Ovary (tissue), 3 donors: ENCODE measurements at regions not wholly inside any gene's neighbourhood (a gene's known extent, or its start where the extent isn't known, plus 50 kb on each side); places are given as distances from the start of the nearest gene placed in this dataset.

Experiments
- EP300 ChIP-seq: sonication (generic); formaldehyde crosslinking; IDR thresholded peaks from one replicate; pipeline ENCODE4 v1.6.1; 2017; ENCODE audit warnings: antibody characterized with exemption
- POLR2A ChIP-seq: fragments of 450-650 bp; IDR thresholded peaks from one replicate; pipeline ENCODE4 v1.6.1; 2017; ENCODE audit warnings: antibody characterized with exemption, mild to moderate bottlenecking, moderate library complexity
- TF ChIP-seq, protein P1 (sequence below), 3 donors: fragments of 450-650 bp in 2 of 3; fragments of 200-600 bp in 1 of 3; IDR thresholded peaks; one replicate each; pipeline versions ENCODE4 v1.5.1 to v1.8.0; 2016 to 2022; ENCODE audit warnings: antibody characterized with exemption in 3 of 3, mild to moderate bottlenecking in 1 of 3
- donor health status: DM: no; HTN: no; CAD: no.

DNA sequence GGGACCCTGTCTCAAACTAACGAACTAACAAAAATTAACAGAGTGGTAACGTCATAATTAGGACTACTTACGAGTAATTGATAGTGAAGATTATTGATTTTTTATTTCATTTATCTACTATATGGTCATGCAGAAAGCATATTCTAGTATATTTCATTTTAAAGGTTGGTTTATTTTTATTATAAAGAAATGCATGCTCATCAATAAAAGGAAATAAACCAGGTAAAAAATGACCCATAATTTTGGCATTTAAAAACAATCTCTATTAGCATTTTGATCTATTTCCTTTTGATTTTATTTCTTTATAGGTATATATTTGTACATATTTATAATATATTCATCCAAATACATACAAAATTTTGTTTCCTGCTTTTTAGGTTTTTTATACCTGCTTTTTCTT is 401.4 kb upstream of the ID4 start:
- TF ChIP-seq, protein P1, sequence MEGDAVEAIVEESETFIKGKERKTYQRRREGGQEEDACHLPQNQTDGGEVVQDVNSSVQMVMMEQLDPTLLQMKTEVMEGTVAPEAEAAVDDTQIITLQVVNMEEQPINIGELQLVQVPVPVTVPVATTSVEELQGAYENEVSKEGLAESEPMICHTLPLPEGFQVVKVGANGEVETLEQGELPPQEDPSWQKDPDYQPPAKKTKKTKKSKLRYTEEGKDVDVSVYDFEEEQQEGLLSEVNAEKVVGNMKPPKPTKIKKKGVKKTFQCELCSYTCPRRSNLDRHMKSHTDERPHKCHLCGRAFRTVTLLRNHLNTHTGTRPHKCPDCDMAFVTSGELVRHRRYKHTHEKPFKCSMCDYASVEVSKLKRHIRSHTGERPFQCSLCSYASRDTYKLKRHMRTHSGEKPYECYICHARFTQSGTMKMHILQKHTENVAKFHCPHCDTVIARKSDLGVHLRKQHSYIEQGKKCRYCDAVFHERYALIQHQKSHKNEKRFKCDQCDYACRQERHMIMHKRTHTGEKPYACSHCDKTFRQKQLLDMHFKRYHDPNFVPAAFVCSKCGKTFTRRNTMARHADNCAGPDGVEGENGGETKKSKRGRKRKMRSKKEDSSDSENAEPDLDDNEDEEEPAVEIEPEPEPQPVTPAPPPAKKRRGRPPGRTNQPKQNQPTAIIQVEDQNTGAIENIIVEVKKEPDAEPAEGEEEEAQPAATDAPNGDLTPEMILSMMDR (IDR thresholded peaks at IDR 0.05) = no peak
- TF ChIP-seq POLR2A (no peak), EP300 (no peak)
